HPDE6-E6E7 (cell line): ENCODE measurements at regions not wholly inside any gene's neighbourhood (a gene's known extent, or its start where the extent isn't known, plus 50 kb on each side); places are given as distances from the start of the nearest gene placed in this dataset.
"Not testable (repeated sequence)": the region's sequence is repeated elsewhere in the genome, so short reads cannot be mapped to it uniquely, and the experiment has no call there.

ENCODE experiments used
- DNase-seq: peaks from one replicate; pipeline ENCODE4 v3.0.0; 2011; ENCODE audit warnings: missing footprints; ENCODE audit errors: extremely low spot score

- DNase-seq, result not testable (repeated sequence)
Measured at GRCh38 chr14:105678057-105678456, 151.7 kb downstream of the TMEM121 start.

GRCh38 chr14:105678996-105679958 lies 152.9 kb downstream of the TMEM121 start:
- not testable (repeated sequence) for DNase-seq

- DNase-seq, result not testable (repeated sequence)
Measured at GRCh38 chr14:105679959-105680735, 153.8 kb downstream of the TMEM121 start.

GRCh38 chr14:105680736-105681098 lies 154.3 kb downstream of the TMEM121 start:
- DNase-seq, result not testable (repeated sequence)

- DNase-seq, result not testable (repeated sequence)
Measured at GRCh38 chr14:105681606-105682185, 155.3 kb downstream of the TMEM121 start.

GRCh38 chr14:105682442-105682841 lies 156.1 kb downstream of the TMEM121 start:
- not testable (repeated sequence) for DNase-seq

GRCh38 chr14:105682956-105683570 lies 156.7 kb downstream of the TMEM121 start:
- no peak for DNase-seq

- DNase-seq, result not testable (repeated sequence)
Measured at GRCh38 chr14:105684056-105684455, 157.7 kb downstream of the TMEM121 start.

- not testable (repeated sequence) for DNase-seq
Measured at GRCh38 chr14:105684597-105684996, 158.2 kb downstream of the TMEM121 start.

GRCh38 chr14:105685003-105685402 lies 158.6 kb downstream of the TMEM121 start:
- DNase-seq, result no peak

GRCh38 chr14:105685605-105686004 lies 159.2 kb downstream of the TMEM121 start:
- DNase-seq, result not testable (repeated sequence)

- not testable (repeated sequence) for DNase-seq
Measured at GRCh38 chr14:105686050-105686449, 159.7 kb downstream of the TMEM121 start.

GRCh38 chr14:105686462-105687170 lies 160.2 kb downstream of the TMEM121 start:
- not testable (repeated sequence) for DNase-seq

GRCh38 chr14:105687171-105688022 lies 161.0 kb downstream of the TMEM121 start:
- DNase-seq, result not testable (repeated sequence)

GRCh38 chr14:105688023-105688351 lies 161.6 kb downstream of the TMEM121 start:
- not testable (repeated sequence) for DNase-seq

GRCh38 chr14:105688664-105689221 lies 162.4 kb downstream of the TMEM121 start:
- DNase-seq, result not testable (repeated sequence)

- no peak for DNase-seq
Measured at GRCh38 chr14:105689722-105690121, 163.3 kb downstream of the TMEM121 start.

GRCh38 chr14:105690671-105691070 lies 164.3 kb downstream of the TMEM121 start:
- no peak for DNase-seq

- not testable (repeated sequence) for DNase-seq
Measured at GRCh38 chr14:105691321-105692109, 165.1 kb downstream of the TMEM121 start.
